ENCODE measurements at regions not wholly inside any gene's neighbourhood (a gene's known extent, or its start where the extent isn't known, plus 50 kb on each side); places are given as distances from the start of the nearest gene placed in this dataset.
A peak's percentile ranks its signal among the peaks of the same experiment; 100 is the strongest.

DNA sequence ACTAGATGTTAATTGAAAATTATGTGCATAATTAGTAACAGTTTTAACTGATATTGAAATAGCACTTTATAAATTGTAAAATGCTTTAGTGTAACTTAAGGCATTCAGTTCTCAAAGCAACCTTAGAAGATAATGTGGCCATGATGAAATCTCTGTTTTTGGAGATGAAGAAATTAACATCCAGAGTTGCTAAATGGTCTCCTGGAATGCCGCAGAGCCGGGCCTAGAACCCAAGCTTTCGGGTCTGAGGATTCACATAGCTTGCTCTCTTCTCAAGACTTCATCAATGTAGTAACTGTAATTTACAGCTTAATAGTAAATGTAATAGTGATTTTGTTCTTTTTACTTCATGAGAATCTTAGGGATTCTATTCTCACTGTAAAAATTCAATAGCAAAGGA is 272.3 kb downstream of the HS3ST3A1 start:
- TF ChIP-seq CTCF (conservative IDR thresholded peaks at IDR 0.05; ENCODE audit: control insufficient read depth, insufficient read depth, low read depth, low read length), result no peak
- no peak overlapping the region for H3K4me3 ChIP-seq (ENCODE audit: control insufficient read depth, low read depth, low read length)
- DNase-seq (ENCODE audit: low read depth), result no peak

DNA sequence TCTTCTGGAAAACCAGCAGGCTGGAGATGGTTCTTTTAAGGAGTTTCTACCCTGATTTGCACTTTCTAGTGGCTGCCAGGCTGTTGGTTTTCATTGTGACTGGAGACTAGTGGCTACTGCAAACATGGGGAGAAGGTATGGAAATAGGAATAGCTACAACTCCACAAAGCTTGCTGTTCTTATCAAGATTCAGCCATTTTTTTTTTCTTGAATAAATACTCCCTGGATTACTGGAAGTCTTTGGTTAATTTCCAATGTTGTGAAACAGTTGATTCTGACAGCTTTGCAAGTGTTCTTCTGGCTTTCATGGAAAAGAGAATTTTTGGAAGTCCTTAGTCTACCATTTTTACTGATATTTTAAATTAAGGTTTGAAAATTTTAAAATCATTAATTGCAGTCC is 277.7 kb downstream of the HS3ST3A1 start:
- H3K4me3 ChIP-seq (ENCODE audit: control insufficient read depth, low read depth, low read length), result no peak overlapping the region
- DNase-seq (ENCODE audit: low read depth), result peak; percentile 32
- no peak for TF ChIP-seq CTCF (conservative IDR thresholded peaks at IDR 0.05; ENCODE audit: control insufficient read depth, insufficient read depth, low read depth, low read length)

- TF ChIP-seq CTCF (conservative IDR thresholded peaks at IDR 0.05; ENCODE audit: control insufficient read depth, insufficient read depth, low read depth, low read length), result no peak
- no peak for DNase-seq (ENCODE audit: low read depth)
- no peak overlapping the region for H3K4me3 ChIP-seq (ENCODE audit: control insufficient read depth, low read depth, low read length)
Measured at GRCh38 chr17:13321951-13322701, 279.6 kb downstream of the HS3ST3A1 start.

- DNase-seq (ENCODE audit: low read depth), result no peak
- no peak overlapping the region for H3K4me3 ChIP-seq (ENCODE audit: control insufficient read depth, low read depth, low read length)
- no peak for TF ChIP-seq CTCF (conservative IDR thresholded peaks at IDR 0.05; ENCODE audit: control insufficient read depth, insufficient read depth, low read depth, low read length)
Measured at GRCh38 chr17:13320046-13320785, 281.5 kb downstream of the HS3ST3A1 start.

DNA sequence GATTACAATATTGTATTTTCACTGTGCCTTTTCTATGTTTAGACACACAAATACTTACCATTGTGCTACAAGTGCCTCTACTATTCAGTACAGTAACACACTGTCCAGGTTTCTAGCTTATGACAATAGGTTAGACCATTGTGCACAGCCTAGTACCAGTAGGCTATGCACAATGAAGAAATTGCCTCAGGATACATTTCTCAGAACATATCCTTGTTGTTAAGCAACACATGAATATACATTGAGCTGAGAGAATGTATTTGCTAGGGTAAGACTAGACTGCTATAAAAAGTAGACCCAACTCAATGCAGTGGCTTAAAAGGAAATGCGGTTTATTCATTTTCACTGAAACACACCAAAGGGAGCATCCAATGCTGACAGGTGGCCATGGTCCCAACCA is 285.1 kb downstream of the HS3ST3A1 start:
- TF ChIP-seq CTCF (conservative IDR thresholded peaks at IDR 0.05; ENCODE audit: control insufficient read depth, insufficient read depth, low read depth, low read length), result no peak
- H3K4me3 ChIP-seq (ENCODE audit: control insufficient read depth, low read depth, low read length), result no peak overlapping the region
- no peak for DNase-seq (ENCODE audit: low read depth)

DNA sequence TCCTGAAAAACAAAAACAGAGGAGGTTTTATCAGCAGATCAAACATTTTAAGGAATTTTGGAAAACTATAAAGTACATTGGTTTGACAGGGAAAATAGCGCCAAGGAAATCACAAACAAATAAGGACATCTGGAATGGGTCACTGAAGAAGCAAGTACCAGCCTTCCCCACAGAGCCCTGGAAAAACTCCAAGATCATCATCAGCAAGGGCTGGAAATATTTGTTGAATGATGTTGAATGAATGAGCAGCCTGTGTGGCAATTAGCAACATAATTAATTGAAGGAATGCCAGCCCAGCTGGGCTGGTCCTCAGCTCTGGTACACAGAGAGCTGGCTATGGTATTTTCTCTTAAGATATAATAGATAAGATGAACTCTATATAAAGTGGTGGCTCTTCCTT is 290.4 kb downstream of the HS3ST3A1 start:
- TF ChIP-seq CTCF (conservative IDR thresholded peaks at IDR 0.05; ENCODE audit: control insufficient read depth, insufficient read depth, low read depth, low read length), result no peak
- H3K4me3 ChIP-seq (ENCODE audit: control insufficient read depth, low read depth, low read length), result no peak overlapping the region
- DNase-seq (ENCODE audit: low read depth), result peak; percentile 85

Data from fibroblast of mammary gland (primary cell).